SK-N-MC (cell line): ENCODE measurements at regions not wholly inside any gene's neighbourhood (a gene's known extent, or its start where the extent isn't known, plus 50 kb on each side); places are given as distances from the start of the nearest gene placed in this dataset.

ENCODE experiments used
- DNase-seq: peaks from one replicate; pipeline ENCODE4 v3.0.0-alpha.2; 2011; ENCODE audit warnings: low read depth, low spot score
- H3K27ac ChIP-seq: fragments of 200-600 bp; sonication (generic); 2 replicates; pipeline ENCODE4 v1.5.1; 2016; ENCODE audit warnings: mixed run types
- H3K36me3 ChIP-seq: fragments of 200-600 bp; sonication (generic); 2 replicates; pipeline ENCODE4 v1.6.1; 2017; ENCODE audit warnings: antibody characterized with exemption, low read length, mixed read lengths; ENCODE audit not compliant: insufficient read depth
- H3K4me3 ChIP-seq: fragments of 200-600 bp; sonication (generic); 2 replicates; pipeline ENCODE4 v1.5.1; 2016
- H3K9ac ChIP-seq: fragments of 200-600 bp; sonication (generic); 2 replicates; pipeline ENCODE4 v1.8.0; 2017; ENCODE audit warnings: mixed run types, mixed read lengths; ENCODE audit not compliant: insufficient read length
- H3K9me3 ChIP-seq: fragments of 200-600 bp; sonication (generic); 2 replicates; pipeline ENCODE4 v1.6.1; 2017; ENCODE audit warnings: low read depth, mild to moderate bottlenecking, antibody characterized with exemption, low read length, moderate library complexity, mixed read lengths
- EZH2 ChIP-seq: fragments of 200-600 bp; sonication (generic); IDR thresholded peaks from one replicate; pipeline ENCODE4 v1.6.1; 2017; ENCODE audit warnings: antibody characterized with exemption
- FOXP2 ChIP-seq: optimal IDR thresholded peaks from 2 replicates; pipeline ENCODE3; 2011; ENCODE audit warnings: mild to moderate bottlenecking, moderate library complexity; ENCODE audit not compliant: insufficient read depth; ENCODE audit errors: extremely low read length, control extremely low read depth
- POLR2AphosphoS5 ChIP-seq: IDR thresholded peaks from 2 replicates; pipeline ENCODE4 v1.6.1; 2012; ENCODE audit warnings: mild to moderate bottlenecking, low read depth, low read length, borderline replicate concordance

- Histone ChIP-seq H3K4me3 (no peak overlapping the region), H3K36me3 (no peaks in the 10 kb centered on the region), H3K9me3 (no peaks in the 10 kb centered on the region), H3K9ac (no peak overlapping the region), H3K27ac (no peak overlapping the region)
- TF ChIP-seq EZH2 (no peak), POLR2AphosphoS5 (no peak), FOXP2 (no peak)
- DNase-seq: no peak
These were observed 699.7 kb upstream of the TBX3 start for GRCh38 chr12:115383668-115384067.

DNA sequence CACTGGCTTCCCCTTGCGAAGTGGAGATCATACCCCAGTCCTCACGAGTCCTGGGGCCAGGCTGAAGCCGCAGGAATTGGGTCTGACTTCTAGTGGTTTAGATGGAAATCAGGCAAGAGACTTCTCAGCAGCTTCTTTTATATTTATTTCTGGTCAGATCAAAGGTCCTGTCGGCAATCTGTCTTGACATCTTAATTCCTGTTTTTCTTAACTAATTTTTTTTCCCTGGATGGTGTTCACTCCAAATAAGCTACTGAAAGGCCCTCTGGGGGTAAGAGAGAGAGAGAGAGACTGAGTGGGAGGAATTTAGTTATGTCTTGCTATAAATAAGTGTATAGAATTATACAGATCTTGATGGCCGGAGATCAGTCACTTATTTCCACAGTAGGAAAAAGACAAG lies 698.7 kb upstream of the TBX3 start:
- no peak overlapping the region for H3K4me3 ChIP-seq
- no peaks in the 10 kb centered on the region for H3K9me3 ChIP-seq
- TF ChIP-seq EZH2: no peak
- H3K9ac ChIP-seq: no peak overlapping the region
- no peak for DNase-seq
- H3K36me3 ChIP-seq: no peaks in the 10 kb centered on the region
- no peak overlapping the region for H3K27ac ChIP-seq

GRCh38 chr12:115380546-115381120 lies 696.7 kb upstream of the TBX3 start:
- no peak overlapping the region for H3K9ac ChIP-seq
- DNase-seq: no peak

DNA sequence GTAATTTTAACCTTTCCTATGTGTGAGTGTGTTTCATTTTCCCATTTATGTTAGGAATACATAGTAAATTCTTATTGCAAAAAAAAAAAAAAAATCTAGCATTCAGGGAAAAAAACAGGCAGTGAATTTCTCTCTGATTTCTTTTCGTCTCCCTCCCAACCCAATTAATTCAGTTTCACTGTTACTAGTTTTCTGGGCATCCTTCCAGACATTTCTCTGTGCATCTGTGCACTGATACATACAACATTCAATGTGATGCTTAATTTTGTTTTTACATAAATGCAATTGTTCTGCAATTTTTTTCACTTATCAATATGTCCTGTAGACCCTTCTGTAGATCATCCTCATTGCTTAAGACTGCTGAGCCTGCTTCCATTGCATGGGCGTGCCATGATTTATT lies 694.3 kb upstream of the TBX3 start:
- TF ChIP-seq EZH2: no peak
- TF ChIP-seq FOXP2: no peak
- no peak for TF ChIP-seq POLR2AphosphoS5
- Histone ChIP-seq H3K4me3 (no peak overlapping the region), H3K36me3 (no peaks in the 10 kb centered on the region), H3K27ac (no peak overlapping the region), H3K9ac (no peak overlapping the region), H3K9me3 (no peaks in the 10 kb centered on the region)
- peak; percentile 30 for DNase-seq

More at GRCh38 chr12:115380546-115381120, 696.7 kb upstream of the TBX3 start:
- Histone ChIP-seq H3K4me3 (no peak overlapping the region), H3K27ac (no peak overlapping the region), H3K9me3 (no peaks in the 10 kb centered on the region), H3K36me3 (no peaks in the 10 kb centered on the region)
- TF ChIP-seq POLR2AphosphoS5 (no peak), FOXP2 (no peak)

GRCh38 chr12:115377779-115378178 lies 693.8 kb upstream of the TBX3 start:
- no peak overlapping the region for H3K27ac ChIP-seq
- H3K9ac ChIP-seq: no peak overlapping the region
- TF ChIP-seq FOXP2 (no peak), POLR2AphosphoS5 (no peak), EZH2 (no peak)
- H3K9me3 ChIP-seq: no peaks in the 10 kb centered on the region
- H3K36me3 ChIP-seq: no peaks in the 10 kb centered on the region
- no peak for DNase-seq
- H3K4me3 ChIP-seq: no peak overlapping the region

DNA sequence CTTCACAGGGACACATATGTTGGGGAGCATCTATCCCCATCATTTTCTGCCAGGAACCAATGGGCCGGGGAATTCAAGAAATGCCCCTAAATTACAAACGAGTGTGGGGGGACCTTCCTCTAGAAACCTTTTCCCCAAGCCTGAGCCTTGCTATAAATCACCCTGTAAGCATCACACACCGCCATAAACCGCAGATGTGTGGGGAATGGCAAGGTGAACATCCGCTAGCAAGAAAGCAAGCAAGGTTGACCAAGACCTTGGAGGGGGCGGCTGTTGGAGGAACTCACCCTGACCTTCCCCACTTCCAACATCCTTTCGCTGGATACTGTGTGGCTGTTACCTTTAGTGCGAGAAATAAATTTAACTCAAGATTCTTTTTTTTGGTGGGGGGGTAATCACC lies 693.3 kb upstream of the TBX3 start:
- H3K9me3 ChIP-seq: no peaks in the 10 kb centered on the region
- no peak overlapping the region for H3K27ac ChIP-seq
- TF ChIP-seq POLR2AphosphoS5 (no peak), FOXP2 (no peak), EZH2 (no peak)
- H3K4me3 ChIP-seq: no peak overlapping the region
- no peak overlapping the region for H3K9ac ChIP-seq
- no peak for DNase-seq
- no peaks in the 10 kb centered on the region for H3K36me3 ChIP-seq

- TF ChIP-seq FOXP2 (no peak), POLR2AphosphoS5 (no peak), EZH2 (no peak)
- H3K36me3 ChIP-seq: no peaks in the 10 kb centered on the region
- peak overlapping the region; percentile 33 for H3K9ac ChIP-seq
- DNase-seq: peak; percentile 12
- H3K9me3 ChIP-seq: no peaks in the 10 kb centered on the region
- no peak overlapping the region for H3K4me3 ChIP-seq
- H3K27ac ChIP-seq: peak overlapping the region; percentile 91
These were observed 691.4 kb upstream of the TBX3 start for GRCh38 chr12:115375186-115375991.

DNA sequence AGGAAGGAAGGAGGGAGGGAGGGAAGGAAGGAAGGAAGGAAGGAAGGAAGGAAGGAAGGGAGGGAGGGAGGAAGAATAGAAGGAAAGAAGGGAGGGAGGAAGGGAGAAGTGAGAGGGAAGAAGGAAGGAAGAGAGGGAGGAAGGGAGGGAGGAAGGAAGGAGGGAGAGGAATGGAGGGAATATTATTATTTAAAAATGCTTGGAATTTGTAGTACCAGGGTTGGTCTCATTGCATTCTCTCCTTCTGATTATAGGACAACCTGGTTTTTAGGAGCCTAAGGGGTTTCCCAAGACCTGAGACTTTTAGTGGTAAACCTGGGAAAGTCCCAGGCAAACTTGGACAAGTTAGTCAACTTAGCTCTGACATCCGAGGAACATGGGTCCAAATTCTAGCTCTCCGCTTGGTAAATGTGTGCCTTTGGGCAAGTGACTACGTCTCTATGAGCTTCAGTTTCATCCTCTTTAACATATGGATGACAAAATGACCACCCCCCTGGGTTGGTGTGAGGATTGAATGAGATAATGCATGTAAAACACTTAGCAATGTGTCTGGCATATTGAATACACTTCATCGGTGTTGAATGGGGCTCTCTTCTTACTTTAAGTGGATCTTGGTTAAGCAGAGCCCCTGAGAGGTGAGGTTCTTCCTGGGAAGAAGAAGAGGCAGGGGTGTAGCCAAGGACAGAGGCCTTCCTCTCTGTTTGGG lies 690.7 kb upstream of the TBX3 start:
- no peaks in the 10 kb centered on the region for H3K36me3 ChIP-seq
- peak overlapping the region; percentile 91 for H3K27ac ChIP-seq
- no peak for TF ChIP-seq EZH2
- no peak for TF ChIP-seq POLR2AphosphoS5
- no peak for DNase-seq
- no peak overlapping the region for H3K9ac ChIP-seq
- H3K9me3 ChIP-seq: no peaks in the 10 kb centered on the region
- H3K4me3 ChIP-seq: no peak overlapping the region

- no peak for TF ChIP-seq FOXP2
- no peak for TF ChIP-seq EZH2
- TF ChIP-seq POLR2AphosphoS5: no peak
- no peaks in the 10 kb centered on the region for H3K9me3 ChIP-seq
- no peak overlapping the region for H3K9ac ChIP-seq
- H3K36me3 ChIP-seq: no peaks in the 10 kb centered on the region
- H3K4me3 ChIP-seq: no peak overlapping the region
- H3K27ac ChIP-seq: no peak overlapping the region
- no peak for DNase-seq
These were observed 687.7 kb upstream of the TBX3 start for GRCh38 chr12:115371711-115372110.
